GM12874 (cell line): ENCODE measurements at regions not wholly inside any gene's neighbourhood (a gene's known extent, or its start where the extent isn't known, plus 50 kb on each side); places are given as distances from the start of the nearest gene placed in this dataset.

ENCODE experiments used
- TF ChIP-seq, protein P1 (sequence below): IDR thresholded peaks from 2 replicates; pipeline ENCODE4 v1.5.1; 2011; ENCODE audit warnings: low read depth, mild to moderate bottlenecking, control low read depth, low read length, moderate library complexity; ENCODE audit not compliant: insufficient read depth

GRCh38 chr18:39732918-39733317 is 2167.3 kb upstream of the CELF4 start:
- TF ChIP-seq, protein P1, sequence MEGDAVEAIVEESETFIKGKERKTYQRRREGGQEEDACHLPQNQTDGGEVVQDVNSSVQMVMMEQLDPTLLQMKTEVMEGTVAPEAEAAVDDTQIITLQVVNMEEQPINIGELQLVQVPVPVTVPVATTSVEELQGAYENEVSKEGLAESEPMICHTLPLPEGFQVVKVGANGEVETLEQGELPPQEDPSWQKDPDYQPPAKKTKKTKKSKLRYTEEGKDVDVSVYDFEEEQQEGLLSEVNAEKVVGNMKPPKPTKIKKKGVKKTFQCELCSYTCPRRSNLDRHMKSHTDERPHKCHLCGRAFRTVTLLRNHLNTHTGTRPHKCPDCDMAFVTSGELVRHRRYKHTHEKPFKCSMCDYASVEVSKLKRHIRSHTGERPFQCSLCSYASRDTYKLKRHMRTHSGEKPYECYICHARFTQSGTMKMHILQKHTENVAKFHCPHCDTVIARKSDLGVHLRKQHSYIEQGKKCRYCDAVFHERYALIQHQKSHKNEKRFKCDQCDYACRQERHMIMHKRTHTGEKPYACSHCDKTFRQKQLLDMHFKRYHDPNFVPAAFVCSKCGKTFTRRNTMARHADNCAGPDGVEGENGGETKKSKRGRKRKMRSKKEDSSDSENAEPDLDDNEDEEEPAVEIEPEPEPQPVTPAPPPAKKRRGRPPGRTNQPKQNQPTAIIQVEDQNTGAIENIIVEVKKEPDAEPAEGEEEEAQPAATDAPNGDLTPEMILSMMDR = no peak

GRCh38 chr18:39730606-39731005 is 2165.0 kb upstream of the CELF4 start:
- TF ChIP-seq, protein P1 = no peak

DNA sequence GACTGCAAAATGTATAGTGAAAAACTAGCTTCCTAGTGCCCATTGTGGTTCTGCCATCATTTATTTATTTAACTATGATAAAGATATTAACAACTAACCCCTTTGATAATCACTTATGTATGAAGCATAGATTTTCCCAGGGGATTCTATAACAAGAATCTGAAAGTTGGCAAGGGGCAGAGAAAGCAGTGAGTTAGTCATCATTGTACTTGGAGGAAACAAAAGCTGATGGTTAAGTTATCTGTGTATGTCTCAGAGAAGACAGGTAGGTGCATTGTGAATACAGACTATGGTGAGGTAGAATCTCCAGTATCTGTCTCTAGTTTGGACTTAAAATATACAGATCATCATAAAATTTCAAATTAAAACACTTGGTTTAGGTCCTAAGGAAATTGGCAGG is 2159.1 kb upstream of the CELF4 start:
- TF ChIP-seq, protein P1 = no peak

DNA sequence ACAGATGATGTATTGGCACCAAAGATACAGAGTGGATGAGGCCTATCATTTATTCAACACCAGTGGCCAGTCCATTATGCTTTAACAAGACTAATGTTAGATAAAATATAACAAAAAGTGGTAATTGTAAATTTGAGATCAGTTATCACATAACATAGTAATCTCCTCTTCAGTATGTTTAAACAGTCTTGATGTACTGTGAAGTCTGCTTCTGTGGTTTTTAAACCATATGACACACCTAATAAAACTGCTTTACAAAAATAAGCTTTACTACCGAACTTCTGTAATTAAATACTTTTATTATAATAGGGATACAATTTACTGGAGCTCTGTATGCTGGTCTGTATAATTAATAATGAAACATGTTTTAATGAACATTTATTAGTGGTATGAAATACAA is 2156.1 kb upstream of the CELF4 start:
- TF ChIP-seq, protein P1 = no peak

DNA sequence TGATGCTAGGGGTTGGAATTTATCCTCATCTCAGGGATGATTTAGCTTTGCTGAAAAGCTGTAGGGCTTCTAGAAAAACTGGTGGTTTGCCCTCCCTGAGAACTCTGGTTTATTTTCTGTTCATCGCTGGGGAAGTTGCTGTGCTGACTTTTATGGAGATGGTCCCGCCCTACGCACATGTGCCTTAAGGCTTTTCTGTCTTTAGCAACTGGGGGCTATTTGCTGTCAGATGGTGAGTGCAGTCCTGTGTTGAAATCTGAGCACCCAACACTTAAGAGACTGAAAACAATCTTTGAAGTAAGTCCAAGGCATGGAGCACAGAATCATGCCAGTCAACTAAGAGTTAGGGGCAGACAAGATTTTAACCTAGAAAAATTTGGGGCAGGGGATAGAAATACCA is 2148.4 kb upstream of the CELF4 start:
- TF ChIP-seq, protein P1 = no peak

DNA sequence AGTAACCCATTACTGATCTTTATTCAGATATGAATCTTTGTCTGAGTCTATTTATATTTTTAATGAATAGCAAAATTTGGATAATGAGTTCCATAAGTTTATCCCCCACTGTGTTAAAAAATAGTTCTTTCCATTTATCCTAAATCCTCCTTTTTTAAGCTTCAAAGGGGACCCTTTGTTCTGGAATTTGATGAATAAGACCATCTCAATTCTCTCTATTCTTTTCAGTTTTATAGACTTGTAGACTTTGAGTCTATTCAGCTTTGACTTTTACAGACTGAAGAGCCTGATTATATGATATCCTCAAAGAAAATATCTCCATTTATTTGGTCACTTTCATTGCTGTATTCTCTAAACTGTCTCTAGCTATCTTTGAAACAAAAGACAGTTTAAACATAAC is 2146.1 kb upstream of the CELF4 start:
- TF ChIP-seq, protein P1 = no peak

- TF ChIP-seq, protein P1 = no peak
These were observed 2139.8 kb upstream of the CELF4 start for GRCh38 chr18:39705362-39705761.

GRCh38 chr18:39702888-39703287 is 2137.3 kb upstream of the CELF4 start:
- TF ChIP-seq, protein P1 = no peak
